GM18505 (cell line): ENCODE measurements at regions not wholly inside any gene's neighbourhood (a gene's known extent, or its start where the extent isn't known, plus 50 kb on each side); places are given as distances from the start of the nearest gene placed in this dataset.

Experiments used
- ATAC-seq: cut with Tn5 transposase; IDR thresholded peaks from one replicate; pipeline ENCODE4 v1.9.1; 2021; ENCODE audit not compliant: unreplicated experiment
- POLR2A ChIP-seq: IDR thresholded peaks from 4 replicates; pipeline ENCODE4 v1.6.1; 2011; ENCODE audit warnings: borderline replicate concordance; ENCODE audit not compliant: insufficient read depth, insufficient read length; ENCODE audit errors: extremely low read depth

GRCh38 chr1:162922201-162922600 lies 61.2 kb upstream of the CCDC190 start:
- ATAC-seq, result no peak
- TF ChIP-seq POLR2A, result no peak

- TF ChIP-seq POLR2A, result no peak
- ATAC-seq, result no peak
Measured at GRCh38 chr1:162921311-162921710, 60.3 kb upstream of the CCDC190 start.

- ATAC-seq, result no peak
- TF ChIP-seq POLR2A, result no peak
Measured at GRCh38 chr1:162919034-162919433, 58.1 kb upstream of the CCDC190 start.

GRCh38 chr1:162918151-162918754 lies 57.3 kb upstream of the CCDC190 start:
- no peak for ATAC-seq

GRCh38 chr1:162916821-162917613 lies 56.0 kb upstream of the CCDC190 start:
- TF ChIP-seq POLR2A, result no peak
- ATAC-seq, result no peak

More at GRCh38 chr1:162918151-162918754, 57.3 kb upstream of the CCDC190 start:
- TF ChIP-seq POLR2A, result no peak

- no peak for ATAC-seq
- TF ChIP-seq POLR2A, result no peak
Measured at GRCh38 chr1:162916407-162916806, 55.4 kb upstream of the CCDC190 start.

GRCh38 chr1:162914601-162915000 lies 53.6 kb upstream of the CCDC190 start:
- no peak for ATAC-seq
- no peak for TF ChIP-seq POLR2A

- ATAC-seq, result no peak
- TF ChIP-seq POLR2A, result no peak
Measured at GRCh38 chr1:162913345-162913744, 52.4 kb upstream of the CCDC190 start.

- no peak for TF ChIP-seq POLR2A
- no peak for ATAC-seq
Measured at GRCh38 chr1:162912061-162912667, 51.2 kb upstream of the CCDC190 start.
